Stomach (tissue), 4 donors: ENCODE measurements at regions not wholly inside any gene's neighbourhood (a gene's known extent, or its start where the extent isn't known, plus 50 kb on each side); places are given as distances from the start of the nearest gene placed in this dataset.

Experiments used
- POLR2A ChIP-seq, 4 donors: fragments of 450-650 bp; IDR thresholded peaks; one replicate each; pipeline ENCODE4 v1.6.1; 2016; ENCODE audit warnings: antibody characterized with exemption in 4 of 4, control low read depth in 2 of 4, mild to moderate bottlenecking in 1 of 4, moderate library complexity in 1 of 4
- POLR2AphosphoS5 ChIP-seq, 3 donors: sonication (generic); formaldehyde crosslinking; IDR thresholded peaks; one replicate each; pipeline ENCODE4 v1.6.1; 2016; ENCODE audit warnings: antibody characterized with exemption in 3 of 3

DNA sequence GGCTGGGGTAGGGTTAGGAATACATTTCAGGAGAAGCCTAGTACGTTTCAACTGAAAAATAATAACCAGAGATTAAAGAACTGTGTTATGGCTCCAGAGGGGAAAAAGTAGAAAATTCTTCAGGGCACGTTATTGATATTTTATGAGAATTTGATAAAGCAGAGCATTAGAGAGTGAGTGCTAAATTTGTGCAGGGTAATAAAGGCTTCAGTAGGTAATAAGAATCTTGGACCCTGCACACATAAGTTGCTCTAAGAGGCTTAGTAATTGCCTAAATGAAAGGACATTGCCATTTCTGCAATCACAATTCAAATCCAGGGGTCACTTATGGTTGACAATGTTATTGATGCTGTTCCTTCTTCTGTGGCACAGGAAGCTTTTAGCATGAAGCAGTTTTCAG lies 439.4 kb upstream of the DCN start:
- TF ChIP-seq POLR2AphosphoS5 (IDR thresholded peaks at IDR 0.05), result no peak
- TF ChIP-seq POLR2A (IDR thresholded peaks at IDR 0.05), result no peak
